Gastrocnemius medialis (tissue), 4 donors: ENCODE measurements at regions not wholly inside any gene's neighbourhood (a gene's known extent, or its start where the extent isn't known, plus 50 kb on each side); places are given as distances from the start of the nearest gene placed in this dataset.
A peak's percentile ranks its signal among the peaks of the same experiment; 100 is the strongest.

Experiments used
- ATAC-seq, 2 donors: fragments of 150-250 bp; one replicate each; pipeline ENCODE4 v1.9.1; 2016
- DNase-seq, 2 donors: peaks; one replicate each; pipeline ENCODE4 v3.0.0-alpha.2; 2019
- H3K27ac ChIP-seq, 4 donors: fragments of 200-600 bp; sonication (generic); 1 replicate in 1 of 4; 2 replicates in 3 of 4; pipeline ENCODE4 v1.5.1; 2016 to 2018; ENCODE audit warnings: mild to moderate bottlenecking in 2 of 4, moderate library complexity in 1 of 4
- H3K27me3 ChIP-seq, 3 donors: fragments of 200-600 bp; sonication (generic) in 2 of 3; 1 replicate in 1 of 3; 2 replicates in 2 of 3; pipeline versions ENCODE4 v1.5.1 to v1.6.0; 2016 to 2019; ENCODE audit warnings: mild to moderate bottlenecking in 1 of 3, moderate library complexity in 1 of 3
- H3K36me3 ChIP-seq, 2 donors: fragments of 200-600 bp; sonication (generic) in 1 of 2; one replicate each; pipeline ENCODE4 v1.5.1; 2017 to 2018
- H3K4me1 ChIP-seq, 2 donors: fragments of 200-600 bp; sonication (generic) in 1 of 2; one replicate each; pipeline ENCODE4 v1.5.1; 2016 to 2017; ENCODE audit warnings: mild to moderate bottlenecking in 2 of 2
- H3K4me3 ChIP-seq, 4 donors: fragments of 200-600 bp; sonication (generic) in 3 of 4; 1 replicate in 1 of 4; 2 replicates in 3 of 4; pipeline ENCODE4 v1.5.1; 2016 to 2019; ENCODE audit warnings: mild to moderate bottlenecking in 2 of 4
- H3K9me3 ChIP-seq, 3 donors: fragments of 200-600 bp; sonication (generic) in 2 of 3; 1 replicate in 1 of 3; 2 replicates in 2 of 3; pipeline ENCODE4 v1.5.1; 2016 to 2019
- POLR2A ChIP-seq, 2 donors: fragments of 450-650 bp; IDR thresholded peaks; one replicate each; pipeline ENCODE4 v1.6.1; 2017; ENCODE audit warnings: antibody characterized with exemption in 2 of 2, mild to moderate bottlenecking in 2 of 2, moderate library complexity in 2 of 2
- in situ Hi-C, 4 donors: fragments of 200-750 bp; cut with MboI; loops; one replicate each; pipeline versions ENCODE4 v1.15.0 to v1.8.0; 2017; ENCODE audit warnings: low sequenced_read_pairs in 4 of 4
- intact Hi-C: fragments of 100-400 bp; cut with DNase I; formaldehyde crosslinking; loops from one replicate; pipeline ENCODE4 v1.15.1; 2023; ENCODE audit warnings: low total_unique reads
- TF ChIP-seq, protein P1 (sequence below), 5 experiments: fragments of 450-650 bp in 3 of 5; fragments of 200-600 bp in 2 of 5; sonication (generic) in 2 of 5; IDR thresholded peaks in 4 of 5; conservative IDR thresholded peaks in 1 of 5; 1 replicate in 4 of 5; 2 replicates in 1 of 5; pipeline ENCODE4 v1.5.1; 2016 to 2019; ENCODE audit warnings: antibody characterized with exemption in 5 of 5, mild to moderate bottlenecking in 3 of 5, moderate library complexity in 3 of 5

DNA sequence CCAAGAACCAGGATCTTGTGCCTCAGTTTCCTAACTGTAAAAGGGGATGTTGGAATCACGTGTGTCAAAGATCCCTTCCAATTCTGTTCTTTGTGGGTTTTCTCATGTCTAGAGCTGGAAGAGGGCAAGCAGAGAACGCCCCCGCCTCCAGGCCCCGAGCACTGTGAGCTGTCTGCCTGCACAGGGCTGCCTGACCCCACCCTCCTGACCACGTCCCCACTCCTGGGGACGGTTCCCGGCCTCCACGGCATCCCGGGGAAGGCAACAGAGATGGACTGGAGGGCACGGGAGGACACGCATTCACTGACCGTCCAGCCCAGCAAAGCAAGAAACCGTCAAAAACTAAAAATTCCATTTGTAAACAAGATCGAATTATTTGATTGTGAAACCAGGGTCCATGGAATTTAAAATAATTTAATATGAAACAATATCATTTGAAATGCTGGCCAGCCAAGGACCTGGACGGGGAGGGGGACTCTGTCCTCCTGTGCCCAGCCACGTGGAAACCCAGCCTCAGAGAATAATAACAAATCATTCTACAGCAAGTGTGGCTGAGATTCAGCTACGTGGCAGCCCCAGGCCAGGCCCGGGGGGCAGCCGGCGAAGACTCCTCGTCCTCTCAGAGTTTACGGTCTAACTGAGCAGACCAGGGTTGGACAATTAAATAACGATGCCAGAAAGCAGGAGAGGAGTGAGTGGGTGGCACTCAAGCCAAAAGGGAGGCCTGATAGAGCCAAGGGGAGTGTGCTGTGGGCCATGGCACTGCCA is 87.3 kb upstream of the DIO3 start:
- TF ChIP-seq, protein P1, sequence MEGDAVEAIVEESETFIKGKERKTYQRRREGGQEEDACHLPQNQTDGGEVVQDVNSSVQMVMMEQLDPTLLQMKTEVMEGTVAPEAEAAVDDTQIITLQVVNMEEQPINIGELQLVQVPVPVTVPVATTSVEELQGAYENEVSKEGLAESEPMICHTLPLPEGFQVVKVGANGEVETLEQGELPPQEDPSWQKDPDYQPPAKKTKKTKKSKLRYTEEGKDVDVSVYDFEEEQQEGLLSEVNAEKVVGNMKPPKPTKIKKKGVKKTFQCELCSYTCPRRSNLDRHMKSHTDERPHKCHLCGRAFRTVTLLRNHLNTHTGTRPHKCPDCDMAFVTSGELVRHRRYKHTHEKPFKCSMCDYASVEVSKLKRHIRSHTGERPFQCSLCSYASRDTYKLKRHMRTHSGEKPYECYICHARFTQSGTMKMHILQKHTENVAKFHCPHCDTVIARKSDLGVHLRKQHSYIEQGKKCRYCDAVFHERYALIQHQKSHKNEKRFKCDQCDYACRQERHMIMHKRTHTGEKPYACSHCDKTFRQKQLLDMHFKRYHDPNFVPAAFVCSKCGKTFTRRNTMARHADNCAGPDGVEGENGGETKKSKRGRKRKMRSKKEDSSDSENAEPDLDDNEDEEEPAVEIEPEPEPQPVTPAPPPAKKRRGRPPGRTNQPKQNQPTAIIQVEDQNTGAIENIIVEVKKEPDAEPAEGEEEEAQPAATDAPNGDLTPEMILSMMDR (IDR thresholded peaks at IDR 0.05 in 4 of 5, conservative IDR thresholded peaks at IDR 0.05 in 1 of 5): no peak
- TF ChIP-seq POLR2A (IDR thresholded peaks at IDR 0.05): no peak

DNA sequence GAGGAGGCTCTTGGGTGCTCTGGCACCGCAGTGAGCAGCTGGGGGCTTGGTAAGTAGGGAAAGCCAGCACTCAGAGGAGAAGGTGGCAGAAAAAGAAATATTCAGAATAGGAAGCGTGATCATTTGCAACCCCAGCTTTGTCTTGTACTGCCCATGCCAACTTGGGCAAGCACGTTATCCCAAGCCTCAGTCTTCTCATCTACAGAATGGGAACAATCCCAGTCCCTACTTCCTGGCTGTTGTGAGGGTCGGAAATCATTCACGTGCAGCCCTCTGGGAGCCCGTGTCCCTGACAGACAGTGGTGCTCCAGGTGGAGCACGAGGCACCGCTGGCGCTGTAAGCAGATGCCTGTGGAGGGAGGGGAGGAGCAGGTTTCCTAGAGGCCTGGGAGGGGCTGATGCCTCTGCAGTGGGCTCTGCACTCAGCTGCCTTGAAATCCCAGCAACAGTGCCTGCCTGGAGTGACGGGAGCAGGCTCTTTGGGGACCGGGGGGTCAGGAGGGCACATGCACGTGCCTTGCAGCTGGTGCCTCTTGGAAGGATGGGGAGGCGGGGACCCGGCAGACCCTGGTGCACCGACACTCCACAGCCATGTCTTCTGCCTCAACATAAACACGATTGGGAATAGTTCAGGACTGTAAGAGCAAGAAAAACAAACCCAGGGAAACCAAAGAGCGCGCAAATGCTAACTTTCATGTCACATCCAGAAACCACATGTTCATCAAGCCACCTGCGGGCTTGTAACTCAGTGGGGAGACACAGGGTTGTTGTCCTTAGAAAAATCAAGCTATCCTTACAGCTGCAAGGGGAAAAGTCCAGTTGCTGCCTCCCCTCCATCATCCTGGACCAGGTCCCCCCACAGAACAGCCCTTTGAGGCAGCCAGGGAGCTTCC is 86.5 kb upstream of the DIO3 start:
- intact Hi-C loops (no loop called here), in situ Hi-C loops (no loop called here)
- DNase-seq (no peak), ATAC-seq (no peak)
- no peaks in the 10 kb centered on the region for H3K36me3 ChIP-seq
- no peaks in the 10 kb centered on the region for H3K9me3 ChIP-seq
- peaks cover 0 to 15% (median 14%) of the 10 kb centered on the region in 3 donors for H3K27me3 ChIP-seq
- H3K27ac ChIP-seq: peak overlapping the region; percentile 27 to 57 (median 42)
- H3K4me1 ChIP-seq: no peaks in the 10 kb centered on the region
- TF ChIP-seq, protein P1 (IDR thresholded peaks at IDR 0.05 in 4 of 5, conservative IDR thresholded peaks at IDR 0.05 in 1 of 5): no peak
- no peak for TF ChIP-seq POLR2A (IDR thresholded peaks at IDR 0.05)
- no peak overlapping the region for H3K4me3 ChIP-seq

More for the DNA sequence above, 87.3 kb upstream of the DIO3 start:
- in situ Hi-C loops: no loop called here
- ATAC-seq (no peak), DNase-seq (no peak)
- Histone ChIP-seq H3K27me3 (peaks cover 0 to 15% (median 14%) of the 10 kb centered on the region in 3 donors), H3K9me3 (no peaks in the 10 kb centered on the region), H3K4me3 (no peak overlapping the region), H3K4me1 (no peaks in the 10 kb centered on the region), H3K36me3 (no peaks in the 10 kb centered on the region), H3K27ac (no peak overlapping the region)
- intact Hi-C loops: no loop called here

DNA sequence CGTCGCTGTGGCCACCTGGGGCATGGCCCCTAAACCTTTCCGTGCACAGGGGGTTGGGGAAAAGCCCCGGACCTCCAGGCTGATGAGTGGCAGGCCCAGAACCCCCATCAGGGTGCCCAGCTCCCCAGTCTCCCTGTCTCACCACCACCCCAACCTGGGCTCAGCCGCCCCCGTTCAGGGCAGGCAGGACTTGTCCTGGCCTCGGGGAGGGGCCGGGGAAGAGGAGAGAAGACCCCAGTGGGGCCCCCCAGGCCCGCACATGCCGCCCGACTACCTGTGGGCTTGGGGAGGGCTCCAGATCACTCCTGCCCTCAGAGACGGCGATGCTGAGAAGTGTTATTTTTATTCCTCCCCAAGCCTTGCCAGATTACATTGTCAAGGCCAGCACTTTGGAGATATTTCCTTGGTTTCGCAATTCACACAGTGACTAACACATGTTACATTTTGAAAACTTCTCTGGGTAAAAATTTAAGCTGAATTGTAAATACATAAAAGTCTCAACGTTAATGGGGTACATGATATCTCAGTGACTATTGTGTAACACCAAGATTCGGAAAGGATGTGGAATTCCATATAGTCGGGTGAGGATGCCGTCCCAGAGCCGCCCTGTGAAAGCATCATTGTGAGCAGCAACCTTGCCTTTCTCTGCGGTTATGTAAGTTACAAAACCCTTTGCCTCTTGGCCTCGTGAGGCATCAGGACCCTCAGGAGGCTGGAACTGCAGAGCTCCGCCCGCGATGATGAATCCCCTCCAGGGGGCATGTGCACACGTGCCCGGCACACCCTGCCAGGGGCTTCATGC is 85.6 kb upstream of the DIO3 start:
- Histone ChIP-seq H3K36me3 (no peaks in the 10 kb centered on the region), H3K9me3 (no peaks in the 10 kb centered on the region), H3K4me1 (no peaks in the 10 kb centered on the region), H3K4me3 (no peak overlapping the region), H3K27ac (peak overlapping the region; percentile 27 to 57 (median 42)), H3K27me3 (peaks cover 0 to 15% (median 14%) of the 10 kb centered on the region in 3 donors)
- ATAC-seq: peak; percentile 69 to 77
- intact Hi-C loops: no loop called here
- TF ChIP-seq, protein P1 (IDR thresholded peaks at IDR 0.05 in 4 of 5, conservative IDR thresholded peaks at IDR 0.05 in 1 of 5): no peak
- TF ChIP-seq POLR2A (IDR thresholded peaks at IDR 0.05): no peak
- no peak for DNase-seq
- in situ Hi-C loops: no loop called here

DNA sequence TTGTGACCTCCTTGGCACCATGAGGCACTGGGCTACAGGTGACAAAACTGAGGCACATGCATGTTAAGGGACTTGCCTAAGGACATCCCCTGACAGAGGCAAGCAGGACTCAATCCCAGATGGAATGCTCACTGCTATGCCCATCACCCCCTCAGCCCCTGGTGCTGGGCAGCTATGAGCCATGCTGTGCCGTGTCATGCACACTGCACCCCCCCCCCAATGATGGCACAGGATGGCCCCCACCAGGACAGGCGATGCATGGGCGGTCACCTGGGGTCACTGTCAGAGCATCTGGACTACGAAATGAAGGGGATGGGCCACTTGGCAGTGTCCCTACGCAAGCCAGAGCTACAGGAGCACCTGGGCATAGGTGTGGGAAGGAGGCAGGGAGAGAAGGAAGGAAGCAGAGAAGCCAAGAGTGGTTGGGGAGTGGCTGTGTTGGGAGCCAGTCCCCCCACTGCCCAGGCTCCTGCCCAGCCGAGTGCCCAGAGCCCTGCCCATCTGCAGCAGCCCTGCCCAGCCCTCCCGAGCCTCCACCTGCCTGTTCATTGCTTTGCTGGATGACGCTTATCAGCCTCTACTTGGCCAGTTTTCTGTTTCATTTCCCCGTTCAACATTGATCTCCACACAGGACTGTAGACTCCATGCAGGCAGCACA is 84.9 kb upstream of the DIO3 start:
- Histone ChIP-seq H3K9me3 (no peaks in the 10 kb centered on the region), H3K36me3 (no peaks in the 10 kb centered on the region), H3K4me3 (no peak overlapping the region), H3K4me1 (no peaks in the 10 kb centered on the region), H3K27me3 (peaks cover 0 to 15% (median 14%) of the 10 kb centered on the region in 3 donors), H3K27ac (peak overlapping the region in 1 of 4 donors; percentile 29)
- in situ Hi-C loops (no loop called here), intact Hi-C loops (no loop called here)
- DNase-seq: no peak
- no peak for ATAC-seq
- TF ChIP-seq, protein P1 (IDR thresholded peaks at IDR 0.05 in 4 of 5, conservative IDR thresholded peaks at IDR 0.05 in 1 of 5): no peak
- TF ChIP-seq POLR2A (IDR thresholded peaks at IDR 0.05): no peak
